ENCODE measurements at regions not wholly inside any gene's neighbourhood (a gene's known extent, or its start where the extent isn't known, plus 50 kb on each side); places are given as distances from the start of the nearest gene placed in this dataset.

DNA sequence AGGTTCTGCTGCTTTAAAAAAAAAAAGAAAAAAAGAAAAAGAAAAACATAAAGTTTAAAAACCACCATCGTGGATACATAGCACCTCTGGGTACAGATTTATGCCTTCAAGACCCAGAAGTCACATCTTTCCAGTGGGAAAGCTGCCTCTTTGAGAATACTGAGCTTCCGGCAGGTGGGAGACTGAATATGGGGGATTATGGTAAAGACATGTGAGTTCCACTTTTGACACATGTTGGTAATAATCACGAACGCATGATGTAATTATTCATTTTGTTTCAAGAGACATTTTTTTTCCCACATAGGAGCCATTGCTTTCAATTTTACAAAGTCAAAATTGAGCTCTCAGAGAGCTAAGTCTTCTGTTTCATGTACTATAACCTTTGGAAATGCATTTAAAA lies 229.7 kb upstream of the CDH5 start:
- no peak for DNase-seq

DNA sequence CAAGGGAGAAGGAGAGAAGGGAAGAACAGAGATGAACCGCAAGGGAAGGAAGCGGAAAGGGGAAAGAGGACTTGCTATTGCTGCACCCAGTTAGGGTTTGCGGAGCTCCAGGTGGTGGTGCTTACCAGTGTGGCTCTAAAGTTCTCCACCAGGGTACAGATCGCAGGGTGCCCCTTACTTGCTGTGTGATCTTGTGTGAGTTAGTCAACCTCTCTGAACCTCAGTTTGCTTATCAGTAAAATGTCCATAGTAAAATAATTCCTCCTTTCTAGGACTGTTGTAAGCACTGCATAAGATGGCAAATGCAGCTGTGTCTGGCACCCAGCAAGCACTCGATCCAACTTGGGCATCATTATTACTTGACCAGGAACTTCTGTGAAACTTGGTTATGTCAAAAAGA lies 230.7 kb upstream of the CDH5 start:
- DNase-seq: no peak

DNA sequence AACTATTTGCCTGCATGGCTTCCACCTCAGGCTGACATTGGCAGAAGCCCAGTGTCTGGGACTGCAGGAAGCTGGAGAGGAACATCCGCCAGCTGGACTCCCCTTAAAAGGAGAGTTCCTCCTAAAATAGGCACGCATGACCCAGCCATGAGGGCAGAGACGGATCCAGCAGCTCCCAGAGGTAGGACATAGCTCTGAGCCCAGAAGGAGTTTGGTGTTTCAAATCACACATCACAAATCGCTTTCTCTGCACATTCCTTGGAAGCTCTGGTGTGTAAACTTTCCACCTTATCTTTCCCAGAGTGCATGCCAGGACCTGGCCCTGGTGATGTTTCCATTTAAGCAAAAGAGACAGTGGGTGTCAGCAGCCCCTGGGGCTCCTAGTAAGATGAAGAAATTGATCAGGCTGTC lies 231.1 kb upstream of the CDH5 start:
- no peak for DNase-seq

DNA sequence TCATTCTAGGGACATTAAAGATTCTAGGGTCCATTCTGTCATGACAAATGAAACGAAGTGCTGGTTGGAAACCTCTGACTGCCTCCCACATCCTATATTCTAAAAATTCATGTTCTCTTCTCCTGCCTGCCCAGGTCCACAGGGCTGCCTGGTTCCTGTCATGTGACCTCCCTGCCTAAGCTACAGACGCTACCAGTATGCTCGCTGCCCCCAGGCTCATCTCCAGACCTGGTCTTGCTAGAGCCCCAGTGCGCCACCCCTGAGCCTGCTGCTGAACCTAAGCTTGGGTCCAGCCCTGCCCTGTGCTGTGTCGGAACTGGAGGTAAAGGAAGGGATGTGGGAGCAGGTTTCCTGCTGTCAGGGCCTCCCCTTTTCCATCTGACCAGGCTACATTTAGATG lies 231.6 kb upstream of the CDH5 start:
- DNase-seq: no peak

DNA sequence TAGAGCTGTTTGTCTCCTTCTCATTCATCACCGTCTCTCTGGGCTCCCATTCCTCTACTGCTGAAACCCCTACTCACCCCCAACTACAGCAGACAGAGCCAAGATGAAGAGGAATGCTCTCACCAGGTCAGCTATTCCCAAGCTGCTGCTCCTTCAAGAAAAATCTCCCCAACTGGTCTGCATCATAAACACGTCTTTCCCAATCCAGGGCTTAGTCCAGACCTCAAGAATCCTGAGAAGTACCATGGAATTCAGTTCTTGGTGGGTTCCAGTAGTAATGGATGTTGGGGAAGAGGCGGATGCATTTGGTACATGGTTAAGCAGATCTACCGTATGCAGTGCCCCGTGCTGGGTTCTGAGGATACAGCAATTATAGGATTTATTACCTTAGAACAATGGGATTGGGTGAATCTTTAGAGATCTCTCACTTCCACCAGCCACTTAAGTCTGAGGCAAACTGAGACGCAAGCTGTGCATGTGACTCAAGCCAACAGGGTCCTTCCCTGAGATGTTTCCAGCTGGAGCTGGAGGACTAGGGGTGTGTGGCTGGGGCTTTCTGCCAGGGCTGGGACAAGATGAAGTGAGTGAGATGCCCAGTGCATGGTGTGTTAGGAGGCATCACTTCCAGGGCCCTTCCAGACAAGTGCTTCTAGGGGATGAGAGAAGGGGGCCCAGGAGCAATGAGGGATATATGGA lies 232.7 kb upstream of the CDH5 start:
- DNase-seq: no peak

DNA sequence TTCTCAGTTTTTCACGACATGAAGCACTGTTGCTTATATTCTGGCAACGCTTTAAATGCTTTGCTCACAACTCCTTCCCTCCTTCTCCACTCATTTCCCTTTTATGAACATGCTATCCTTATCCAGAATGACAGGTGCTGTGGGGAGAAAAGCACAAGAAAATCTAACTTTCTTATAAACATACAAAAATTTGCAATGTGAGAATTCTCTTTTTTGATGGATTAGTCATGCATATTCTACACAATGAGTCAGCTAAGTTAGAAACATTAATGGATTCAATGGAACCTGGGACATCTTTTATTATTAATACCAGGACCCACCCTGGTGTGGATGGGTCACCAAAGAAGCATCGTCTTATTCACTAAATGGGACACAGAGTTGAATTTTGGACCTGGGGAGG lies 234.6 kb upstream of the CDH5 start:
- no peak for DNase-seq

DNA sequence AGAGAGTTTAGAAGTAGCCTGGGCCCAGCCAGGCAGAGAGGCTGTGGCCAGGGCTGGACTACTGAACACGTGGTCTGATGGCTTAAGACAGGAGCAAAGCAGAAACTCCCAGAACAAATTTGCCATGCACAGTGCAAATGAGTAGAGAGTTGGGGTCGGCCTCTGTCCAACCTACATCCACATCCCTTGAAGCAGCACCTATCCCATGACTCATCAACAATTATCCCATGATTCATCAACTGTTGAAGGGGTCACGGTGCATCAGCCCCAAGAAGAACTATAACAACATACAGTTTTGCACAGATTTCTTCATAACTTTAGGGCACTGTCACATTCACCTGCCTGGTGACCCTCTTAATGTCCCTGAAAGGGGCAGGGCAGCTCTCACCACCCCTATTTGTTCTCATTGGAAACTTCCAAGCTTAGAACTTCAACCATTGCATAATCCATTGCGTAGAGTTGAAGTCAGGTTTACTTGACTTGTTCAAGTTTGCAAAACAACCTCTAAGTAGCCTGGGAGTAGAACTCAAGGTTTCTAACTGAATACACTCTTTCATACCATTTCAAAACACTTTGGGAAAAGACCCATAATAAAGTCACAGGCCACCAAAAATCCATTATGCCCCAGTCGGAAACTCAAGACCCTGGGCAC lies 235.2 kb upstream of the CDH5 start:
- no peak for DNase-seq

DNA sequence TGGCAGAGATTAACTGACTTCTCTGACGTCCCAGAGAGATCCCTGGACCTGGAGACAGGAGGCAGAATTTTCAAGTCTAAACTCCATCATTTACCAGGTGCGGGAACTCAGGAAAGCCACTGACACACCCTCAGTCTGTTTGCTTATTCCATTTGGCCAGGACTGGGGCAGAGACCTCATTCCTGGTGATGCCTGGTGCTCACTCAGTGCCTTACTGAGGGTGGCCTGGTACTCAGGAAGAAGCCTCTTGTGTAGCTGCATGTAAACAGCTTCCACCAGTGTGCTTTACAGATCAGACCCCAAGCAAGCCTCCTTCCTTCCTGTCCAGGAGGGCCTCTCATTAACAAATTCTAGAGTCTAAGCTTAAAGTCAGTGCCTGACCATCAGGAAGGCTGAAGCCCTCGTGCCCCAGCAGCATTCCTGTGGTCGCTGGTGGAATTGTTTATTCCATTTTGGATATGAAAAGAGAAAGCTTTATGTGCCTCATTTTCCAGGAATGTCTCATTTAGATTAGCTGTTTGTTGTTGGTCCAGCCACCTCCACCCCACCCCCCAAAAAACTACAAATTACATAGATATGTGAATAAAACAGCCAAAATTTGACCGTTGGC lies 236.1 kb upstream of the CDH5 start:
- DNase-seq: no peak

DNA sequence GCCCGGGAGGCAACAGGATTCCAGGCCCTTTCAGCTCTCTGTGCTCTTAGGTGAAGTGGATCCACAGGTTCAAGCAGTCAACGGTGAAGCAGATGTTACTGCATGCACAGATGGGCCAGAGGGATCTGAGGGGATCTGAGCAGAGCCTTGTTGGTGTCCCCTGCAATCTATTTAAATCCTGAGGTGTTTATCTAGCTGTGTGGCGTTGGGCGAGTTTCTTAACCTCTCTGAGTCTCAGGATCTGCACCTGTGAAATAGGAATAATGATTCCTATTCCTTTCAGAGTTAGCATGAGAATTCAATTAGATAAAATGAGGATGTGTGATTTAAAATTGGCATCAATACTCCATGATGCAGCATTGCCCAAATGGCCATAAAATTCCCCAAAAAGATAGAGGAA lies 237.3 kb upstream of the CDH5 start:
- DNase-seq: no peak

DNA sequence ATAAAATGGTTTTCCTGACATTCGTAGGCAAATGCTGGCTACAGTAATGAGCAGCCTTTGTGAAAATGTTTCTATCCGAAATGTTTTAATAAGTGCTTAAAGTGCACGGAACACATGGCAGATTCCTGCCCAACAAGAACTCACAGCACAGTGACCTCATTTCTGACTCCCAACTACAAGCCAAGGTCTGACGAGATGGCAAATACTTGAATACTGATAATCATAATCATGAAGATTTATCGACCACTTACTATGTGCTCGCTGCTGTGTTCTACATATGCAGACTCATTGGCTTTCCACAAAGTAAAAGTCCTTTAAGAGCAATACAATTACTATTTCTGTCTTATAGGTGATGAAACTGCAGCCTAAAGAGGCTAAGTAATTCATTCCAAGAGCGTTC lies 238.1 kb upstream of the CDH5 start:
- DNase-seq: no peak

DNA sequence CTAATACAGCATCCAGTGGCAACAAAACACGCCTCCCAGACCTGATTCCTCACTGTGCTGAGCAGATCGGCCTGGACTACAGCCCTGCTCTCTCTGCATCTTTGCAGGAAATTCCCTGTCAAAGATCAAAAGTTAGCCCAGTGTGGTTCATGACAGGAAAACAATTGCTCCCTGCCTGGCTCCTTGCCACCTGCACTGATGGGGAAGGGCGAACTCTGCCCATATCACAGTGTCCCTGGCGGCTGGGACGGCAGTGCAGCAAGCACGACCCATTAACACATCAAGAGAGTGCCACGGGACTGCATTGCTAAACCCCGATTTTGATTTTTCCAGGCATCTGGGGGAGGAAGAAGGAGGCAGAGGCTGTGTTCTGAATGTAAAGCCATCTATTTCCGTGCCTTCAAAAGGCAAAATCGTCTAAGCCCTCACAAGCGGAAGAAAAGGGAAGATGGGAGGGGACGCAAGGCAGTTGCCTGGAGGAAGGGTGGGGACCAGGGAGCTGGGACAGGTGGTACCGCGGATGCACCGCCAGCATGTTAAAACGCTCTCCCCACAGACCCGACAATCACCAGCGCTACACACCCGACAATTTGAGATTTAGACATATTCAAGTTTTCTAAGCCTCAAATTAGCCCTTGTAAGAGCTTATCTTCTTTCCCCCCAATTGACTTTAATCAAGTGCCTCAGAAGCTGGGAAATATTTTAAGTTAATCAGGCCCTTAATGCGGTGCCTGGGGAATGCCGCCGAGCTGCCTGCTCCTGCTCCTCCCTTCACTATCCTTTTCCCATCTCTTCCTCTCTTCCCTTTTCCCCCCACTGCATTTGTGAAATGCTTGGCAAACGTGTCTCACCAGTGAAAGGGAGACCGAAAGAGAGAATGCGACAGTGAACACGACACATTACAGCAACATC lies 238.8 kb upstream of the CDH5 start:
- DNase-seq: no peak

DNA sequence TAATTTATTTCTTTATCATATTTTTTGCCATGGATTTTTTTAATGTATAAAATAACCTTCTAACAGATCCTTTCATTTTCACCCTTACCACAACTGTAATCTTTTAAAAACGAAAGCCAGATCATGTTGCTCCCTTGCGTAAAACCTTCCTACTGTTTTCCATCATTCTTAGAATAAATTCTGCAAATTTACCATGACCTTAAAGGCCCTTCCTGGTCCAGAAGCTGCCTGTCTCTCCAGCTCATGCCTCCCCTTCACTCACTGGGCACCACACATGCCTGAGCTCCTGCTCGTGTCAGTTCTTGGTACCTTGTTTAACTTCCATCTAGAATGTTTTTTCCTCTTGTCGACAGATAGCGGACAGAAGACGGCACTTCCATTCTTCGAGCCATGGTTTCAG lies 245.0 kb upstream of the CDH5 start:
- no peak for DNase-seq

DNA sequence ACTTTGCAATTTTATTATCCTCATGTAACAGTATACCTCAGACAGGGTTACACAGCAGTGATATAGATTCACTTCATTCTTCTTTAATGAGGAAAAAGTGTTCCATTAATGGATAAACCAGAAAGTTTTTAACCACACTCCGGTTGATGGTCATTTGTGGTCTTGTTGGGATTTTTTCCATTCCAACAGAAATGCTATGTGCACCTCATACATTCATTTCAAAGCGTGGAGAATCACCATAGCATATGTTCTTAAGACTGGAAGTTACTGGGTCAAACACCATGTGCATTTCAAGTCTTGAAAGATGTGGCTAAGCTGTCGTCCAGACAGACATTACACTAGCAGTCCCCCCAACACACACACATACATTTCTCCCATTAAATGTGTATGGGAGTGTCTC lies 245.8 kb upstream of the CDH5 start:
- no peak for DNase-seq

DNA sequence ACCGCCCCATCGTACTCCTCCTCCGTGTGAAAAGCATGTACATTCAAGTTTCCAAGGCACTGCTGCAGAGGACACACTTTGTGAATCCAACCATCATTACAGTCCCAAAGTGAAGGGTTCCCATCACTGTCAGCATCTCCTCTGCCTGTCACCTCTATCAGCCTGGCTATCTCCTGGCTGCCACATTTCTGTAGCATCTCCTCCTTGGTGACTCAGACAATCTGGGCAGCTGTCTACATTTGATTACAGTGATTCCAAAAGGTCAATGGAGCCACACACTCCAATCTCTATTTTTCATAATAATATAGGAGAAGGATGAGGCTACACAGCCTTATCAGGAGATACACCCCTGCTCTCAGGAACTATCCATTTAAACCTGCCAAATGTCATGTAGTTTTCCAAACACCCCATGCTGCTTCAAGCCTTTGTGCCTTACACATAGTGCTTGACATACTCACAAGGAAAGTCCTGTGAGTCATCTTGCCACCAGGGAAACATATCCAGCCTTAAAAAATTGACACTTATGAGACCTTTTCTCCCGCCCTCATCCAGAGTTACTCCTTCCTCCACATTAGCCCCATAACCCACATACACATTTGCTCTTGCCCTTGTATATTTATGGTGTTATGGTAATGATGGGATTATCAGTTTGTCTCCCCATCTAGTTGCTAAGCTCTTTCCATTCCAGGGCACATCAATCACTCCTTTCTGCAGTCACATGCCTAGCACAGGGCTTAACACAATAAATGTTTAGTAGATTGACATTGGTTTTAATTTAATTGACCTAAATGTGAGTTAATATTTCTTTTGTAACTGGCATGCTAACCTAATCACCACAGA lies 250.1 kb upstream of the CDH5 start:
- DNase-seq: no peak

DNA sequence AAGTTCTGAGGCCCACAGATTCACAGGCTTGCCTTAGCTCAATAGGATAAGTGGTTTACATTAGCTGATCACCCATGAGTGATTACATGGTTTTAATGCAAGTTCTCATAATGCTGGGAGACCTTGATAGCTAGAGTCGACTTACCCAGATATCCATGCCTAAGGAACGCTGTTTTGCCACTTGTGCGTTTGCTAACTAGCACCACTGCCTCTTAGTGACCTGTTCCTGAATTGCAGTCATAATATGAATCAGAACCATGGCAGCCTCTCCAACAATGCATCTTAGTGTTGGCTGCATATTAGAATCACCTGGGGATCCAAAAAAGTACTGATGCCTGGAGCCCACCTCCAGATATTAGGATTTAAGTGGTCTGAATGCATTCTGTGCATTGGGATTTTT lies 251.1 kb upstream of the CDH5 start:
- no peak for DNase-seq

DNA sequence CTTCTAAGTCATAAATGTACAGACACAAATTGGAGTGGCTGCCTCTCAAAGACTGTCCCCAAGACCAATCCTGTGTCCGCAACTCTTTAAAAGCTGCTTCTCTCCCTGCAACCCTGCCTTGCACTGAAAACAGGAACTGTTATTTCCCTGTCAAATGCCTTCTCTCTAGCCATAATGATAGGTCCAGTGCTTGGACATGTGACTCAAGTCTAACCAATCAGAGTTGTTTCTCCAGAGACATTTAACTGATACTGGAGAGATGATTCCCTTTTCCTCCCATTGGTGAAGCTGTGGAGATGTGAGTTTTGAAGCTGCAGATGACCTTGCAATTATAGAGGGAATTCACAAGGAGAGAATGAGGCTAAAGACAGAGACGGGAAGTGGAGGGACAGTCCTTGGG lies 253.3 kb upstream of the CDH5 start:
- no peak for DNase-seq

DNA sequence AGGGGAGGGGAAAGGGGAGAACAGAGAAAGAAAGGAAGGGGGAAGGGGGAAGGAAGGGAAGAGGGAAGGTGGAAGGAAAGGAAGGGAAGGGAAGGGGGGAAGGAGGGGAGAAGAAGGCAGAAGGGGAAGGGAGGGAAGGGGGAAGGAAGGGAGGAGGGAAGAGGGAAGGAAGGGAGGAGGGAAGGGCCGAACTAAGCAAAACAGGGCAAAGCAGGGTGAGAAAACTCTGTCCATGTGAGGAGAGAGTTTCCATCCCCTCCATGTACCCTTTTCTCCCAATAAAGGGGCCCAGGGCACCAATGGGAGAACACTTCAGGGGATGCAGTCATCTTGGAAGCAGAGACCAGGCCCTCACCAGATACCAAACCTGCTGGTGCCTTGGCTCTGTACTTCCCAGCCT lies 256.8 kb upstream of the CDH5 start:
- no peak for DNase-seq

DNA sequence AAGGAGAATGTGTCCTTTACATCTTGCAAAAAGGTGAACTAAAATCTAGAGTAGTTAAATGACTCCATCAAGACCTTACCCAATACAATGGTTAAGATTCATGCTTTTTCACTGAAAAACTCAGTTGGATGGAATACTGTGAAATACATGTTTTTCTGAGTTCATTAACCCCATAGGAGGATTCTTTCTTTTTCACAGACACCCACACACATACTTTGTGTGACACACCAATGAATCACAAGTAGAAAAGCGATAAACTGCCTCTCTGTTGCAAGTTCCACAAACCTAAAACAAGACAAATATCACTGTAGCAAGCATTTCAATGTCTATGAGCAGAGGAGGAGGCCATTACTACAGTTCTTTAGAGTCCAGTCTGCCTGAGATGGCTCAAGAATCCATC lies 258.8 kb upstream of the CDH5 start:
- DNase-seq: no peak

DNA sequence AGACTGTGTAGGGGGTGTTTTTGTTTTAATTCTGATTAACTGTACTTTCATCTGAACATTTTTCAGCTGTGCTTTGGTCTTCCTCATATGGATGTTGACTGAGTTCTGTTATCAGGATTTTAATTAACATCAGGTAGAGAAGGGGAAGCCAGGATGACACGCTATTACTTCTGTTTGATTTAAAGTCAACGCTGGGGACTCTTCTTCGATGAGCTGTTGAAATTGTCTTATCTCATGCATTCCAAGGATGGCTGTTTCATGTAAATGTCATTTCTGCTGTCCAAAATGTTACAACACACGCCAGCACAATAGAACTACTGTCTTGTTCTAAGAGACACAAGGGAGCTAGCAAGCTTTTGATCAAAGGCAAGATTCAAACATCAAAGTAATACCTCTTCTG lies 263.3 kb upstream of the CDH5 start:
- DNase-seq: no peak

DNA sequence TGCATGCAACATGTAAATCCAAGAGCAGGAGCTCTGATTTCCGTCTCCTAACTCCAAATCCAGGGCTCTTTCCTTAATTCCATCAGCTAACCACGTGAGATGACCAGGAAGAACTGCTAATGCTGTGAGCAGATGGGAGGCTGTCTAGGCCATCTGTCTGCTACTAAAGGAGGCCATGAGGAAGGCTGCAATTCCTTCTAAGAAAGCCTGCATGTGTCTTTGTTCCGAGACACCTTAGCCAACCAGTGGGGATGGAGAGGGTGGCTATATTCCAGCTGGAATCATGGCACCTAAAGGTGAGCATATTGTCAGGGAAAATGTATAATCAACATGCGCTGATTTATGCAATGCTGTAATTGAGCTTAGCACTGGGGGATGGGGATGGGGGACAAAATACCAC lies 267.2 kb upstream of the CDH5 start:
- no peak for DNase-seq

DNA sequence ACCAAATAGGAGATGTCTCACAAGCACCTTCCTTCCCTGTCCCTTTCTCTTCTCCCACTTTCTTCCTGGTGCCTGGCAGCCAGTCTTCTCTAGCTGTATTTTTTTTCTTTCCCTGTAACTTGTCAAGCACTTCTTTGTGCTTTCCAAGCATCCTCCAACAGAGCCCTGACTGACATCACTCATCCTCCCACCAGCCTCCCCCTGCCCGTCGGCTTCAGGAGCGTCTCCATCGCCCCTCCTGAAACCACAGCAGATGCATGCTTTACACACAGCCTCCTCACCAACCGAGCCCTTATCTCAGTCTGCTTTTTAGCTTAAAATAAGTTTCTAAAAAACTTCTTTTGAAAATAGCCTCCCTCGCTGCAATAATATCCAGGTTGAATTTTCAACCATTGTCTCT lies 268.7 kb upstream of the CDH5 start:
- DNase-seq: no peak

DNA sequence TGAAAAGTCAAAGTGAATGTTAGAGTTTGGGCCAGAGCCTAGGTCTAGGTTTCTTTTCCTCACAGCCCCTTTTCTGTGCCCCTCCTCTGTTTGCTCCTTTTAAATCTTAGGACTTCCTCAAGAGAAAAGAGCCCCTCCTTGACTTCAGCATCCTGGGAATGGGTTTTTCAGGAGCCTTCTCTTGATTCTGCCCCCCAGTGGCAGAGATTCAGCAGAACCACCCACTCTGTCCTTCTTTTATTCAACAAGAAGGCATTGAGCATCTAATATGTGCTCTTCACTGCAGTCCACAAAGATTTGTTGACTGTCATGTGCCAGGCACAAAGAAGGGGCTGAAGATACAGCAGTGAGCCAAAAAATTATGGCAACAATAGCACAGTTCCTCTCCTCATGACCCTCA lies 270.8 kb upstream of the CDH5 start:
- DNase-seq: no peak
